Ovary (tissue), 7 donors: ENCODE measurements at regions not wholly inside any gene's neighbourhood (a gene's known extent, or its start where the extent isn't known, plus 50 kb on each side); places are given as distances from the start of the nearest gene placed in this dataset.

Experiments used
- DNase-seq, 5 donors: peaks; one replicate each; pipeline ENCODE4 v3.0.0-alpha.2; 2019 to 2020
- H3K27ac ChIP-seq, 2 donors: fragments of 200-600 bp; one replicate each; pipeline versions ENCODE4 v1.5.1 to v1.8.0; 2019 to 2022
- H3K27me3 ChIP-seq: fragments of 200-600 bp; one replicate; pipeline ENCODE4 v1.8.0; 2022
- H3K36me3 ChIP-seq: fragments of 200-600 bp; sonication (generic); one replicate; pipeline ENCODE4 v1.5.1; 2019
- H3K4me1 ChIP-seq: one replicate; pipeline ENCODE4 v1.8.1; 2013; ENCODE audit warnings: mild to moderate bottlenecking, moderate library complexity; ENCODE audit not compliant: insufficient read depth
- H3K4me3 ChIP-seq: fragments of 200-600 bp; sonication (generic); one replicate; pipeline ENCODE4 v1.5.1; 2017
- H3K9me3 ChIP-seq, 2 donors: fragments of 200-600 bp in 1 of 2; sonication (generic) in 1 of 2; one replicate each; pipeline versions ENCODE4 v1.5.1 to v1.8.1; 2013 to 2019; ENCODE audit warnings: mild to moderate bottlenecking in 1 of 2, moderate library complexity in 1 of 2
- EP300 ChIP-seq: sonication (generic); formaldehyde crosslinking; IDR thresholded peaks from one replicate; pipeline ENCODE4 v1.6.1; 2017; ENCODE audit warnings: antibody characterized with exemption
- POLR2A ChIP-seq: fragments of 450-650 bp; IDR thresholded peaks from one replicate; pipeline ENCODE4 v1.6.1; 2017; ENCODE audit warnings: antibody characterized with exemption, mild to moderate bottlenecking, moderate library complexity
- WGBS, 3 donors: extraction: QIAGEN DNeasy Blood & Tissue Kit in 1 of 3; methylation state at CpG; one replicate each; pipeline versions ENCODE4 v1.1.5 to v1.1.7; 2013 to 2017; 5-methylcytosine and 5-hydroxymethylcytosine counted together
- intact Hi-C, 4 donors: fragments of 100-400 bp; cut with DNase I; formaldehyde crosslinking; loops; one replicate each; pipeline versions ENCODE4 v1.11.0 to v1.15.1; 2022 to 2023
- TF ChIP-seq, protein P1 (sequence below), 3 donors: fragments of 450-650 bp in 2 of 3; fragments of 200-600 bp in 1 of 3; IDR thresholded peaks; one replicate each; pipeline versions ENCODE4 v1.5.1 to v1.8.0; 2016 to 2022; ENCODE audit warnings: antibody characterized with exemption in 3 of 3, mild to moderate bottlenecking in 1 of 3
- donor health status: DM: no; HTN: no; CAD: no; lungs with moderate emphysema.
- donor health status: DM: no; HTN: no; CAD: no.
- donor health status: Bipolar disorder and iron deficiency.
- donor health status: DM: no; HTN: no; CAD: no.
- donor health status: DM: yes; HTN: yes; CAD: no.

DNA sequence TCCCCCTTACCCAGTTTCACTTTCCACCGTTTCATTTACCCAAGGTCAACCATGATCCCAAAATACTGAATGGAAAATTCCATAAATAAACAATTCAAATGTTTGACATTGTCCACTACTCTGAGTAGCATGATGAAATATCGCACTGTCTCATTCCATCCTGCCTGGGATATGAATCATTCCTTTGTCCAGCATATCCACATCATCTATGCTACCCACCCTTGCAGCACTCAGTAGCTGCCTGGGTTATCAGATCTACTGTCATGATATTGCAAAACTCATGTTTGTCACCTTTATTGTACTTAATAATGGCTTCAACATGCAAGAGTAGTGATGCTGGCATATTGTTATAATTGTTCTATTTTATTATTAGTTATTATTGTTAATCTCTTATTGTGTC, 263.9 kb upstream of the NBEA start:
- DNase-seq, result no peak
- TF ChIP-seq, protein P1, sequence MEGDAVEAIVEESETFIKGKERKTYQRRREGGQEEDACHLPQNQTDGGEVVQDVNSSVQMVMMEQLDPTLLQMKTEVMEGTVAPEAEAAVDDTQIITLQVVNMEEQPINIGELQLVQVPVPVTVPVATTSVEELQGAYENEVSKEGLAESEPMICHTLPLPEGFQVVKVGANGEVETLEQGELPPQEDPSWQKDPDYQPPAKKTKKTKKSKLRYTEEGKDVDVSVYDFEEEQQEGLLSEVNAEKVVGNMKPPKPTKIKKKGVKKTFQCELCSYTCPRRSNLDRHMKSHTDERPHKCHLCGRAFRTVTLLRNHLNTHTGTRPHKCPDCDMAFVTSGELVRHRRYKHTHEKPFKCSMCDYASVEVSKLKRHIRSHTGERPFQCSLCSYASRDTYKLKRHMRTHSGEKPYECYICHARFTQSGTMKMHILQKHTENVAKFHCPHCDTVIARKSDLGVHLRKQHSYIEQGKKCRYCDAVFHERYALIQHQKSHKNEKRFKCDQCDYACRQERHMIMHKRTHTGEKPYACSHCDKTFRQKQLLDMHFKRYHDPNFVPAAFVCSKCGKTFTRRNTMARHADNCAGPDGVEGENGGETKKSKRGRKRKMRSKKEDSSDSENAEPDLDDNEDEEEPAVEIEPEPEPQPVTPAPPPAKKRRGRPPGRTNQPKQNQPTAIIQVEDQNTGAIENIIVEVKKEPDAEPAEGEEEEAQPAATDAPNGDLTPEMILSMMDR (IDR thresholded peaks at IDR 0.05), result no peak
- TF ChIP-seq EP300 (no peak), POLR2A (no peak)
- Histone ChIP-seq H3K4me3 (no peak overlapping the region), H3K27ac (no peak overlapping the region), H3K36me3 (no peaks in the 10 kb centered on the region), H3K27me3 (no peaks in the 10 kb centered on the region), H3K4me1 (no peaks in the 10 kb centered on the region), H3K9me3 (no peaks in the 10 kb centered on the region)
- intact Hi-C loops, result no loop called here
- WGBS, 3 donors, result 53 to 62% (median 55%) methylated on average over 2 of the region's 2 CpGs

DNA sequence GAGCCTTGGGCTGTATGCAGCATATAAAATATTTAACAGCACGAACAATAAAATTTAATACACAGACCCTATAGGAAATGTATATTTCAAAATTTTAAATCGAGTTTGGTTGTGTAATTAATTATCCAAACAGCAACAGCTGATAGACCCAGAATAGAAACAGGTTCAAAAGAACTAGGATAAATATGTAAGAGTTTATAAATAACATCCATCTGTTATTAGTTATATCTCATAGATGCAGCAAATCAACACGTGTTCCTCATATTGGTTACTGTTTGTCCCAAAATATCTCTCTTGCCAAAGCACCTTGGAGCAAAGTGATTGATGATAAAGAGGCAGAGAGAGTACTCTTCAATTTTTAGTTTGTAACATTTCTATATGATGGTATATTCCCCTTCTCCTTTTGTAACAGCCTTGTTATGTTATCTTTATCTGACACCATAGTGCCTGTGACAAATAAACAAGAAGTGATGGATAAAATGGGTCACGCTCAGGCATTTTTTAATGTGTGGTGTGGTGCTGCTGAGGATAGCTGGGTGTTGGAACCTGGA, 260.6 kb upstream of the NBEA start:
- DNase-seq, result no peak
- H3K4me3 ChIP-seq, result no peak overlapping the region
- H3K9me3 ChIP-seq, result no peaks in the 10 kb centered on the region
- no peaks in the 10 kb centered on the region for H3K36me3 ChIP-seq
- H3K4me1 ChIP-seq, result no peaks in the 10 kb centered on the region
- 45 to 60% (median 46%) methylated on average over 4 of the region's 4 CpGs for WGBS, 3 donors
- intact Hi-C loops, result loop anchor here in 1 of 4 donors (5.0 kb wide), 1 partner anchor 1511 kb away; no protein-coding TSS in a partner anchor
- TF ChIP-seq EP300, result no peak
- TF ChIP-seq, protein P1 (IDR thresholded peaks at IDR 0.05), result no peak
- TF ChIP-seq POLR2A, result no peak
- H3K27ac ChIP-seq, result no peak overlapping the region
- no peaks in the 10 kb centered on the region for H3K27me3 ChIP-seq

DNA sequence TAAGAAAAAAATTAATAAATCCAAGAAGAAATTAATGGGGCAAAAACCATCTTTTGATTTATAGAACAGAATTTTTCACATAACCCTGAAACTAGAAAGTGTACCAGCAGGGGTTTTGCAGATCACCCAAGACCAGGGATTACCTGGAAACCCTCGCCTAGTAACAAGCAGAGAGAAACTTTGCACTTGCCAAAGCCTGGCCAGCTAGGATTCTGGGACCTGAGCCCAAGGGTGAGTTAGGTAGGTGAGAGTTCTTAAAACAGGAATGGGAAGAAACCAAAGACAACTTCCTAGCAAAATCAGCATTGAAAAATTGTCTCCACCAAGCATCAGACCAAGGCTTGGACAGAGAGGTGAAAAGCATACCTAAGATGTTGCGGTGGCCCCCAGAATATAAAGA, 247.0 kb upstream of the NBEA start:
- H3K9me3 ChIP-seq, result no peaks in the 10 kb centered on the region
- 90 to 96% (median 91%) methylated on average over 2 of the region's 2 CpGs for WGBS, 3 donors

DNA sequence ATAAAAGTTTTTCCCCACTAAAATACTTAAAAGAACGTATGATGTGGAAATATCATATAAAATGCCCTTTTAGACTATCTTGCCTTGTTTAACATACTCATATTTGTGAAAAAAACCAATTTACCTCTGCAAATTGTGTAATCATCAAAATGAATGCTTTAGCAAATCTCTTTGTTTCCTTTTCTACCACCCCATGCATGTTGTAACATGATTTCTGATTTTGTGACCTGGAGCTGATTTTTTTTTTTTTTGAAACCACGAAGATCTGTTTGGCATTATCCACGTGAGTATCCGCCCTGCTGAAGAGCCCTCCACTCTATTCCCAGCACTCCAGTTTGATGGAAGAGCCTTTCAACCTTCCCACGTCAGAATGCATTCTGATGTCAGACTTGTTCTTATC, 245.8 kb upstream of the NBEA start:
- no peaks in the 10 kb centered on the region for H3K9me3 ChIP-seq
- no peaks in the 10 kb centered on the region for H3K27me3 ChIP-seq
- TF ChIP-seq, protein P1 (IDR thresholded peaks at IDR 0.05), result no peak
- TF ChIP-seq EP300, result no peak
- intact Hi-C loops, result no loop called here
- no peak for DNase-seq
- H3K4me3 ChIP-seq, result no peak overlapping the region
- WGBS, 3 donors, result 90 to 92% (median 90%) methylated on average over 5 of the region's 5 CpGs
- H3K36me3 ChIP-seq, result no peaks in the 10 kb centered on the region
- no peaks in the 10 kb centered on the region for H3K4me1 ChIP-seq
- no peak overlapping the region for H3K27ac ChIP-seq

More for the DNA sequence above, 247.0 kb upstream of the NBEA start:
- TF ChIP-seq, protein P1 (IDR thresholded peaks at IDR 0.05), result no peak
- TF ChIP-seq EP300 (no peak), POLR2A (no peak)
- Histone ChIP-seq H3K27me3 (no peaks in the 10 kb centered on the region), H3K4me3 (no peak overlapping the region), H3K36me3 (no peaks in the 10 kb centered on the region), H3K27ac (no peak overlapping the region), H3K4me1 (no peaks in the 10 kb centered on the region)
- DNase-seq, result no peak
- intact Hi-C loops, result no loop called here
